HG02610 (cell line): ENCODE measurements at regions not wholly inside any gene's neighbourhood (a gene's known extent, or its start where the extent isn't known, plus 50 kb on each side); places are given as distances from the start of the nearest gene placed in this dataset.
A peak's percentile ranks its signal among the peaks of the same experiment; 100 is the strongest.

Experiments
- ATAC-seq: cut with Tn5 transposase; IDR thresholded peaks from one replicate; pipeline ENCODE4 v1.9.1; 2021; ENCODE audit warnings: mild to moderate bottlenecking, moderate library complexity; ENCODE audit not compliant: unreplicated experiment

- ATAC-seq = no peak
Measured at GRCh38 chr9:109939698-109940342, 159.8 kb downstream of the PALM2AKAP2 start.

- no peak for ATAC-seq
Measured at GRCh38 chr9:109940561-109940960, 160.6 kb downstream of the PALM2AKAP2 start.

DNA sequence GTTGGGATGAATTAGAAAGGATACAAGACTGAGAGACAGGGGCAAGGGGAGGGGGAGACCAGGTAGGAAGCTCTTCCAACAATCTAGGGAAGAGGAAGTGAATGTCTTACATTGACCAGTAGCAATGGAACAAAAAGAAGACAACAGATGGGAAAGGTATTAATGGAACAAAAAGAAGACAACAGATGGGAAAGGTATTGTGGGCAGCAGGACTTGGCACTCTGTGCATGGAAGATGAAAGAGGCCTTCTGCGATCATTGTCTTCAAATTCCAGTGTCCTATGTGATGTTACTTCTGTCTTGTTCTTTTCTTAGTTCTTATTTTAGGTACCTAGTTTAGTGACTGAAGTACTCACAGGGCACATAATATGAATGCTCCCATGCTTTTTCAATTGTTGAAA lies 161.8 kb downstream of the PALM2AKAP2 start:
- no peak for ATAC-seq

- no peak for ATAC-seq
Measured at GRCh38 chr9:109945573-109945972, 165.6 kb downstream of the PALM2AKAP2 start.

- no peak for ATAC-seq
Measured at GRCh38 chr9:109948453-109948852, 168.5 kb downstream of the PALM2AKAP2 start.

DNA sequence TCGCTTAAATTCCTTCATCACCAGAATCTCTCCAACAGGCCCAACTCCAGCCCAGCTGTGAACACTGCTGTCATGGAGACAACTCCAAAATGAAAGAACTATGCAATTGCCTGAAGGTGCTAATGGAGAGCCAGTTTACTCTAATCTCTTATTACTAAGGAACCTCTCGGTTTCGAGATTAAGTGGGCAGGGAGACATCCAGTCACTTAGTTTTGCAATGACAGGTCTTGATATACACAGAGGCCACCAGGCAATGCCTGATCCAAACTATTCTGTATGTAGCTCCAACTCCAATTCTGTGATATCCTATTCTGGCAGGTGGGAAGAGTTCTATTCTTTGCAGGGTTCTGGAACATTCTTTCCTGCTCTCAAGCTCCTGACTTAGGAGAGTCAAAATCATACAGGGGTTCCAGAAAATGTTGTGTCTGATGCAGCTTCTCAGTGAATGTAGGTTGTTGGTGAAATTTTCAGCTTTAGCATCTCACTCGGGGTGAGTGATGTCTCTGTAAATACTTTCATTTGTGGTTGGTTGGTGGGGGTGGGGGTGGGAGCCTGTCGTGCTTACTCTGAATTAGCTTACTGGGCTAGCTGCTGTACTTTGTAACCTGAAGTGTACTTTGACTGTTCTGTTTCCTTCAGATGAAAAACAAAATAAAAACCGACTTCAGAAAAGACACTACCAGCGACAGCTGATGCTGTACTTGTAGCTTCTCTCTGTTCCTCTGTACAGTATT lies 170.9 kb downstream of the PALM2AKAP2 start:
- peak; percentile 48 for ATAC-seq

DNA sequence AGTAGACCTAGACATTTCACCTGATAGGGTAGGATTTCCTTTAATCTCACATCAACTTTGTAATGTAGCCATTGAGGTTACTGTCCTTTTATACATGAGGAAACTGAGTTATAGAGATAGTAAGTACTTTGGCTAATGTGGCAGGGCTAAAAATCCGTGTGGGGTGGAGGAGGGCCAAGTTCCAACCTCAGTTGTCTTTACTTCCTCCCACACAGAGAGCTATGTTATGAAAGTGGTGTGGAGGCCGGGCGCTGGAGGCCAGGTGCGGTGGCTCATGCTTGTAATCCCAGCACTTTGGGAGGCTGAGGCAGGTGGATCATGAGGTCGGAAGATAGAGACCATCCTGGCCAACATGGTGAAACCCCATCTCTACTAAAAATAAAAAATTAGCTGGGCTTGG lies 173.3 kb downstream of the PALM2AKAP2 start:
- no peak for ATAC-seq

DNA sequence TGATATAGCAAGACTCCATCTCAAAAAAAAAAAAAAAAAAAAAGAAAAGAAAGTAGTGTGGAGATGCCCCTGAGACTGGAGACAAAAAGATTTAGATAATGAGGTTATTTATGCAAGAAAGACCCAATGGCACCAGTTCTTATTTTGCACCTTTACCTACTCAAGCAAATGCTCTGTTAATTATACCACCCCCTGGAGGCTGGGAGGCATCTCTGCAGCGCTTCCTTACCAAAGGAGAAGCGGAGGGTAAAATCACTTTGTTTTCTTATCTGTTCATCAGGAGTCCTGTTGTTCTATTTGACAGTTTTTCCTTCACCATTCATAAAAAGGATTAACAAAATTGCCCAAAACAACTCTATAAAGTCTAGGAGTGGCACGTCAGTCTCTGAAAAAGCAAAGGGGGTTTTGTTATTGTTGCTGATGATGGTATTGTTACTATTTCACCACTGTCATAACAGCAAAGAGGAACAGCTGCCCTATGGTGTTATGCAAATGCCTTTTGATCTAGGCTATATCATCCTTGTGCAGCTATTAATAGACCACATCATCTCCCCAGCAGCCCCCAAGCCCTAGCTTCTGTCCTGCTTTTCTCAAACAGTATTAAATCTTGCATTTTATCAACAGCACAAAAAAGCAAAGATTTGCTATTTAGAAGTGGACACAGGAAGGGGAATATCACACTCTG lies 174.0 kb downstream of the PALM2AKAP2 start:
- no peak for ATAC-seq

DNA sequence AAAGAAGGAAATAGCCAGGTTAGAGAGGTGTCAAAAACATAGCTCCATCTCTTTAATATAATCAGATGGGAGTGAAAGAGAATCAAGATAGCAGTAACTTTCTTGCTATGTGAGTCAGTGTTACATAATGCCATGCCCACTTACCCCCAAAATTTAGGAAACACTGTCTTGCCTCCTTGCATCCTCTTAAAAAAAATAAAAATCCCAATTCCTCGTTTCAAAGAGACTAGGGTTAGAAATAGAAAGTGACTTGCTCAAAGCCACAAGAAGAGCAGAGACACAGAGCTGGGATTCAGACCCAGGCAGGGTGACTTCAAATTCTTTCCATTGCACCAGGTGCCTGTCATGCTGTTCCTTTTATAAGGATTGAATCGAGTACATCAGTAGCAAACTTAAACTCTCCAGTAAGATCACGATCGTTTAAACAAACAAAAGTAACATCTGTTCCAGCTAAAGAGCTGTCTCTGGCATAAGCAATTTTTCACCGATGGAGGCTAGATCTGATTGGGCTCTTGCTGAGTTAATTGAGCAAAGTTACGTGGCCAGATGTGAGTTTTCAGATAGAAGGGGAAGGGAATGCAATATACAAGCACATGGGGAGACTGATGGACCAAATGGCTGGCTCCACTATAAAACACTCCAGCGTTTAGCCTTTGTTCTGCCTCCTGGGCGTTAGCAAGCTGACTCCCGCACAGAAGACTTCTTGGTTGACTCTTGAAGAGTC lies 176.9 kb downstream of the PALM2AKAP2 start:
- ATAC-seq = no peak

DNA sequence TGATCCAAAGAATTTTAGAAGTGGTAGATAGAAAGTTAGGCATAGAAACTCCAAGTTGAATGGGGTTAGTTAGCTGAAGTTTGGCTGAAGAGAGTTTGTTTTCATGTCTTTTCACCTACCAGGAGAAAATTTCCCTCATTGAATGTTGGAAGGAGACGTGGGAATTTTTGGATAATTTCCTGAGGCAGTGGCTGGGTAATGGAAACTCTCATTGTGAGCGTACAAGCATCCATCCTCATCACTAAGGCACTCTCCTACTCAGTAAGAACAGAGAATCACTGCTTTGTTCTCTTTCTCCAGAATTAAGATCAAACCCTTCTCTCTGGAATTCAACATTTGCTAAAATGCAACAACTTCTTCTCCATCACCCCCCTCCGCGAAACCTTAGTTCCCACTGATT lies 179.7 kb downstream of the PALM2AKAP2 start:
- no peak for ATAC-seq

- ATAC-seq = no peak
Measured at GRCh38 chr9:109961626-109962025, 181.6 kb downstream of the PALM2AKAP2 start.

GRCh38 chr9:109962215-109962614 lies 182.2 kb downstream of the PALM2AKAP2 start:
- no peak for ATAC-seq

- no peak for ATAC-seq
Measured at GRCh38 chr9:109963079-109963478, 183.1 kb downstream of the PALM2AKAP2 start.

- ATAC-seq = peak; percentile 55
Measured at GRCh38 chr9:109966643-109967368, 186.8 kb downstream of the PALM2AKAP2 start.

GRCh38 chr9:109967651-109968642 lies 187.9 kb downstream of the PALM2AKAP2 start:
- ATAC-seq = peak; percentile 38

DNA sequence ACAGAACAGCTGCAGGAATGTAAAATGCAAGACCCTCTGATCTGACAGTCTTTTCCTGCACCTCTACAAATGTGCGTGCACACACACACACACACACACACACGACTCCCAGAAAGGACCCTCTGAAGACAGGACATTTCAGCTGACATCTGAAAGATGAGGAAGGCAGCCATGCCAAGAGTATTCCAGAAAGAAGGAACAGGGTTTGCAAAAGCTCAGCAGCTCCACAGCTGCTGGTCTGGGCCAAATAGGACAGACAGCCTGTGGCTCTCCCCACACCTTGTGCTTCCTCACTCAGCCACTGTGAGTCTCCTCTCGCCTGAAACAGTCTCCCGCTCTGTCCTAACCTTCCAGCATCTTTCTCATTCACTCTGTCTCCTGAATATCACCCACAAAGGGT lies 189.0 kb downstream of the PALM2AKAP2 start:
- no peak for ATAC-seq

- ATAC-seq = no peak
Measured at GRCh38 chr9:109969573-109970237, 189.7 kb downstream of the PALM2AKAP2 start.

DNA sequence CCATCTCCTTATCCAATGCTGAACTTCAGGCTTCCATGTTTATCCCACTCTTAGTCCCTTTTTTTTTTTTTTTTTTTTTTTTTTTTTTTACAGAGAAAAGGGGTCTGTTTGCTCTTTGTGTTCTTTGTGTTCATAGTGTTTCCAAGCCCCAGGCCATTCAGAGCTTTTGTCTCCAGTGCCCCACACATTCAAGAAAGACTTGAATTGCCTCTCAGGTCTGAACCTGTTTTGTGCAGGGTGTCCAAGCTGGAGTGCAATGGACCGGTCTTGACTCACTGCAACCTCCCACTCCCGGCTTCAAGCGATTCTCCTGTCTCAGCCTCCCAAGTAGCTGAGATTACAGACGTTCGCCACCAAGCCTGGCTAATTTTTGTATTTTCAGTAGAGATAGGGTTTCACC lies 191.2 kb downstream of the PALM2AKAP2 start:
- ATAC-seq = no peak
